HEK293 (cell line): ENCODE measurements at regions not wholly inside any gene's neighbourhood (a gene's known extent, or its start where the extent isn't known, plus 50 kb on each side); places are given as distances from the start of the nearest gene placed in this dataset.

ENCODE experiments used
- REST ChIP-seq: fragments of 450-650 bp; formaldehyde crosslinking; IDR thresholded peaks from 2 replicates; pipeline ENCODE4 v1.5.1; 2016; ENCODE audit warnings: missing biosample characterization, missing genetic modification characterization
- ZBTB17 ChIP-seq: fragments of 450-650 bp; formaldehyde crosslinking; IDR thresholded peaks from 2 replicates; pipeline ENCODE4 v1.5.1; 2016; ENCODE audit warnings: missing biosample characterization, missing genetic modification characterization
- ZNF274 ChIP-seq, 2 experiments: fragments of 200-500 bp in 1 of 2; fragments of 450-650 bp in 1 of 2; sonication (Bioruptor generic) in 1 of 2; formaldehyde crosslinking in 1 of 2; IDR thresholded peaks; 2 replicates each; pipeline versions ENCODE4 v1.5.1 to v1.6.1; 2014 to 2016; ENCODE audit warnings: borderline replicate concordance in 1 of 2, inconsistent platforms in 1 of 2, low read length in 1 of 2, missing biosample characterization in 1 of 2, missing genetic modification characterization in 1 of 2
- ZNF335 ChIP-seq: fragments of 450-650 bp; formaldehyde crosslinking; conservative IDR thresholded peaks from 2 replicates; pipeline ENCODE4 v1.5.1; 2016; ENCODE audit warnings: missing biosample characterization, missing genetic modification characterization
- ZNF350 ChIP-seq: fragments of 450-650 bp; formaldehyde crosslinking; IDR thresholded peaks from 2 replicates; pipeline ENCODE4 v1.5.0; 2017; ENCODE audit warnings: missing biosample characterization, mild to moderate bottlenecking, missing genetic modification characterization
- ZNF416 ChIP-seq: fragments of 450-650 bp; formaldehyde crosslinking; IDR thresholded peaks from 2 replicates; pipeline ENCODE4 v1.5.1; 2016; ENCODE audit warnings: missing biosample characterization, missing genetic modification characterization
- ZNF555 ChIP-seq: fragments of 450-650 bp; formaldehyde crosslinking; conservative IDR thresholded peaks from 2 replicates; pipeline ENCODE4 v1.5.1; 2017; ENCODE audit warnings: missing biosample characterization, mild to moderate bottlenecking, missing genetic modification characterization, inconsistent platforms

GRCh38 chr12:97983796-97984195 lies 521.2 kb downstream of the RMST start:
- TF ChIP-seq ZNF555 (tag by site-specific recombination) (no peak), ZNF350 (tag by site-specific recombination) (no peak), ZNF335 (tag by site-specific recombination) (no peak), ZNF274 (IDR thresholded peaks at IDR 0.05; ENCODE audit: low read length) (no peak), ZNF274 (tag by site-specific recombination; IDR thresholded peaks at IDR 0.05; ENCODE audit: borderline replicate concordance) (no peak), ZNF416 (tag by site-specific recombination) (no peak), ZBTB17 (no peak), REST (tag by site-specific recombination) (no peak)
